Omental fat pad (tissue), 3 donors: ENCODE measurements at regions not wholly inside any gene's neighbourhood (a gene's known extent, or its start where the extent isn't known, plus 50 kb on each side); places are given as distances from the start of the nearest gene placed in this dataset.
"Not testable (repeated sequence)": the region's sequence is repeated elsewhere in the genome, so short reads cannot be mapped to it uniquely, and the experiment has no call there.

Experiments
- ATAC-seq: fragments of 150-250 bp; one replicate; pipeline ENCODE4 v1.9.1; 2016; ENCODE audit warnings: mild to moderate bottlenecking, moderate library complexity; ENCODE audit not compliant: low FRiP score
- DNase-seq: peaks from one replicate; pipeline ENCODE4 v3.0.0-alpha.2; 2019; ENCODE audit warnings: low spot score
- CTCF ChIP-seq, 3 donors: fragments of 450-650 bp; IDR thresholded peaks; one replicate each; pipeline ENCODE4 v1.5.1; 2016 to 2017; ENCODE audit warnings: antibody characterized with exemption in 3 of 3, mild to moderate bottlenecking in 3 of 3, moderate library complexity in 2 of 3

GRCh38 chr2:196293751-196294515, 122.6 kb upstream of the STK17B start:
- DNase-seq (no peak), ATAC-seq (peak; percentile 94)
- TF ChIP-seq CTCF (IDR thresholded peaks at IDR 0.05) = no peak

- ATAC-seq (no peak), DNase-seq (no peak)
Observed at GRCh38 chr2:196294516-196294909, 123.1 kb upstream of the STK17B start.

GRCh38 chr2:196295005-196295404, 123.6 kb upstream of the STK17B start:
- ATAC-seq = no peak
- no peak for TF ChIP-seq CTCF (IDR thresholded peaks at IDR 0.05)
- DNase-seq = no peak

More at GRCh38 chr2:196294516-196294909, 123.1 kb upstream of the STK17B start:
- TF ChIP-seq CTCF (IDR thresholded peaks at IDR 0.05) = no peak

- not testable (repeated sequence) for DNase-seq, ATAC-seq
Observed at GRCh38 chr2:196298106-196298723, 126.8 kb upstream of the STK17B start.

DNA sequence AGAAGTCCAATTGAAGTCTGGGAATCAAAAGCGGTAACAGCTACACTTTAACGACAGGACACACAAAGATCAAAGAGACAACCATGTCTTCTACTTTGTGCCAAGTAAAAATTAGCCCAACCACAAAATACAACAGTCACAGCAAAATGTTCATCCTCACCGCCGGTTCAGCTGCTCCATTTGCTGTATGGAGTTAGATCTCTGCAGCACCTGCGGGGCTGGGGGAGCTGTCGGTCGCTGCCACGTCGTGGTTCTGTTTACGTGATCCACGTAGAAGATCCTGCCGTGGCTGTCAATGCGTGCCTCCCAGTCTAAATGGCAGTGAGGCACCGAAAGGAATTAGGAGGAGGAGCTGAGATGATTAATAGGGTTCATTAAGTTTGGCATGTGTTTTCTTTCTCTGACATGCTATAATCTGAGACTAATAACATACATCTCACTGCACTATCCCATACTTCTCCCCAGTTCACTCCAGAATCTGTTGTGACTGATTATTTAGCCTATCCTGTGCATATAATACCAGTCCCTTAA, 136.5 kb upstream of the STK17B start:
- no peak for ATAC-seq
- DNase-seq = no peak
- TF ChIP-seq CTCF (IDR thresholded peaks at IDR 0.05) = no peak

DNA sequence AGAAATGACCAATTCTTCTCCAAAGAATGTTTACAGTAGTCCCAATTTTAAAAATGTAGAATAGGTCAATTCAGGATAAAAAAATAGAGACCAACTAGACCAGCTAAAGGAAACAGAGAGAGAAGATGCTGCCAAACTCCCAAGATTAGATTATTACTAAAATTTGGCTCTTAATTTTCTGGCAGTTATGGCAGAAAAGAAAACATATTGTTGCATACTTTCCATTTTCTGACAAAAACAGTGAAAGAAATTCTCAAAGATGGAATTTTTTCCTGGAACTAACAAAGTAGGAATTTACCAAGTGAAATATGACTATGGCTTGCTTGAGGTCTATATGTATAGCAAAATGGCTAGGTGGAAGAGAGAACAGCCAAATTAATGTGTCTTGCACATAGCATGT, 138.3 kb upstream of the STK17B start:
- DNase-seq (no peak), ATAC-seq (no peak)
- TF ChIP-seq CTCF (IDR thresholded peaks at IDR 0.05) = no peak

GRCh38 chr2:196314157-196314556, 142.8 kb upstream of the STK17B start:
- no peak for TF ChIP-seq CTCF (IDR thresholded peaks at IDR 0.05)
- no peak for ATAC-seq
- DNase-seq = no peak
